Nephron (organoid): ENCODE measurements at regions not wholly inside any gene's neighbourhood (a gene's known extent, or its start where the extent isn't known, plus 50 kb on each side); places are given as distances from the start of the nearest gene placed in this dataset.

Source experiments
- H3K27ac Mint-ChIP-seq, 3 experiments: 2 replicates each; pipeline ENCODE4 v1.8.0; 2020; ENCODE audit warnings: mixed read lengths in 3 of 3, mild to moderate bottlenecking in 2 of 3, moderate library complexity in 1 of 3
- H3K27me3 Mint-ChIP-seq: 2 replicates; pipeline ENCODE4 v1.8.0; 2021; ENCODE audit warnings: low read depth, mild to moderate bottlenecking, moderate library complexity, mixed read lengths
- H3K36me3 Mint-ChIP-seq: 2 replicates; pipeline ENCODE4 v1.8.0; 2020; ENCODE audit warnings: low read depth, mixed read lengths
- H3K4me1 Mint-ChIP-seq: 2 replicates; pipeline ENCODE4 v1.8.0; 2020; ENCODE audit warnings: mixed read lengths
- H3K4me3 Mint-ChIP-seq, 3 experiments: 2 replicates each; pipeline ENCODE4 v1.8.0; 2020; ENCODE audit warnings: mild to moderate bottlenecking in 3 of 3, mixed read lengths in 3 of 3, moderate library complexity in 2 of 3
- H3K9me3 Mint-ChIP-seq: 2 replicates; pipeline ENCODE4 v1.8.0; 2020; ENCODE audit warnings: mixed read lengths
- CTCF ChIP-seq, 3 experiments: fragments of 200-600 bp; sonication (generic); IDR thresholded peaks; one replicate each; pipeline ENCODE4 v1.5.0; 2021; ENCODE audit warnings: antibody characterized with exemption in 3 of 3; ENCODE audit not compliant: unreplicated experiment in 3 of 3

- H3K4me3 Mint-ChIP-seq, result no peak overlapping the region
- no peaks in the 10 kb centered on the region for H3K9me3 Mint-ChIP-seq
- TF ChIP-seq CTCF (IDR thresholded peaks at IDR 0.05; ENCODE audit: unreplicated experiment in 3 of 3), result no peak
- H3K27ac Mint-ChIP-seq, result no peak overlapping the region
- peaks cover 22% of the 10 kb centered on the region for H3K4me1 Mint-ChIP-seq
- no peaks in the 10 kb centered on the region for H3K36me3 Mint-ChIP-seq
- H3K27me3 Mint-ChIP-seq, result peaks cover 13% of the 10 kb centered on the region
Observed at GRCh38 chr10:78981257-78981969, 87.4 kb upstream of the ZMIZ1 start.

- no peaks in the 10 kb centered on the region for H3K36me3 Mint-ChIP-seq
- H3K4me1 Mint-ChIP-seq, result peaks cover 21% of the 10 kb centered on the region
- no peak for TF ChIP-seq CTCF (IDR thresholded peaks at IDR 0.05; ENCODE audit: unreplicated experiment in 3 of 3)
- no peak overlapping the region for H3K4me3 Mint-ChIP-seq
- H3K9me3 Mint-ChIP-seq, result no peaks in the 10 kb centered on the region
- H3K27me3 Mint-ChIP-seq, result peaks cover 15% of the 10 kb centered on the region
- no peak overlapping the region for H3K27ac Mint-ChIP-seq
Observed at GRCh38 chr10:78981970-78982281, 86.8 kb upstream of the ZMIZ1 start.

GRCh38 chr10:78982726-78983125 is 86.0 kb upstream of the ZMIZ1 start:
- H3K9me3 Mint-ChIP-seq, result no peaks in the 10 kb centered on the region
- no peak for TF ChIP-seq CTCF (IDR thresholded peaks at IDR 0.05; ENCODE audit: unreplicated experiment in 3 of 3)
- H3K27me3 Mint-ChIP-seq, result peaks cover 11% of the 10 kb centered on the region
- no peaks in the 10 kb centered on the region for H3K36me3 Mint-ChIP-seq
- H3K4me3 Mint-ChIP-seq, result no peak overlapping the region
- peaks cover 13% of the 10 kb centered on the region for H3K4me1 Mint-ChIP-seq
- no peak overlapping the region for H3K27ac Mint-ChIP-seq

- Mint-ChIP-seq H3K27me3 (peaks cover 11% of the 10 kb centered on the region), H3K36me3 (no peaks in the 10 kb centered on the region), H3K27ac (no peak overlapping the region), H3K4me3 (no peak overlapping the region), H3K4me1 (peaks cover 7% of the 10 kb centered on the region), H3K9me3 (peaks cover 3% of the 10 kb centered on the region)
- no peak for TF ChIP-seq CTCF (IDR thresholded peaks at IDR 0.05; ENCODE audit: unreplicated experiment in 3 of 3)
Observed at GRCh38 chr10:78983608-78984007, 85.2 kb upstream of the ZMIZ1 start.

GRCh38 chr10:78985973-78986818 is 82.6 kb upstream of the ZMIZ1 start:
- no peak overlapping the region for H3K4me3 Mint-ChIP-seq

More at GRCh38 chr10:78985973-78986818, 82.6 kb upstream of the ZMIZ1 start:
- H3K36me3 Mint-ChIP-seq, result no peaks in the 10 kb centered on the region
- peaks cover 5% of the 10 kb centered on the region for H3K27me3 Mint-ChIP-seq
- no peak for TF ChIP-seq CTCF (IDR thresholded peaks at IDR 0.05; ENCODE audit: unreplicated experiment in 3 of 3)
- H3K9me3 Mint-ChIP-seq, result peaks cover 3% of the 10 kb centered on the region
- no peak overlapping the region for H3K27ac Mint-ChIP-seq
- no peaks in the 10 kb centered on the region for H3K4me1 Mint-ChIP-seq
